Body of pancreas (tissue), 4 donors: ENCODE measurements at regions not wholly inside any gene's neighbourhood (a gene's known extent, or its start where the extent isn't known, plus 50 kb on each side); places are given as distances from the start of the nearest gene placed in this dataset.

Source experiments
- POLR2A ChIP-seq, 3 donors: fragments of 450-650 bp; IDR thresholded peaks; one replicate each; pipeline ENCODE4 v1.6.1; 2016; ENCODE audit warnings: antibody characterized with exemption in 3 of 3, mild to moderate bottlenecking in 2 of 3
- TF ChIP-seq, protein P1 (sequence below), 7 experiments: fragments of 450-650 bp in 4 of 7; fragments of 200-600 bp in 3 of 7; sonication (generic) in 3 of 7; IDR thresholded peaks; one replicate each; pipeline ENCODE4 v1.5.1; 2016 to 2019; ENCODE audit warnings: antibody characterized with exemption in 7 of 7

- TF ChIP-seq, protein P1, sequence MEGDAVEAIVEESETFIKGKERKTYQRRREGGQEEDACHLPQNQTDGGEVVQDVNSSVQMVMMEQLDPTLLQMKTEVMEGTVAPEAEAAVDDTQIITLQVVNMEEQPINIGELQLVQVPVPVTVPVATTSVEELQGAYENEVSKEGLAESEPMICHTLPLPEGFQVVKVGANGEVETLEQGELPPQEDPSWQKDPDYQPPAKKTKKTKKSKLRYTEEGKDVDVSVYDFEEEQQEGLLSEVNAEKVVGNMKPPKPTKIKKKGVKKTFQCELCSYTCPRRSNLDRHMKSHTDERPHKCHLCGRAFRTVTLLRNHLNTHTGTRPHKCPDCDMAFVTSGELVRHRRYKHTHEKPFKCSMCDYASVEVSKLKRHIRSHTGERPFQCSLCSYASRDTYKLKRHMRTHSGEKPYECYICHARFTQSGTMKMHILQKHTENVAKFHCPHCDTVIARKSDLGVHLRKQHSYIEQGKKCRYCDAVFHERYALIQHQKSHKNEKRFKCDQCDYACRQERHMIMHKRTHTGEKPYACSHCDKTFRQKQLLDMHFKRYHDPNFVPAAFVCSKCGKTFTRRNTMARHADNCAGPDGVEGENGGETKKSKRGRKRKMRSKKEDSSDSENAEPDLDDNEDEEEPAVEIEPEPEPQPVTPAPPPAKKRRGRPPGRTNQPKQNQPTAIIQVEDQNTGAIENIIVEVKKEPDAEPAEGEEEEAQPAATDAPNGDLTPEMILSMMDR (IDR thresholded peaks at IDR 0.05), result no peak
- TF ChIP-seq POLR2A (IDR thresholded peaks at IDR 0.05), result no peak
These were observed 229.2 kb upstream of the SMIM21 start for GRCh38 chr18:75656563-75657247.
